Cardiac muscle cell (in vitro differentiated cells and primary cell): ENCODE measurements at regions not wholly inside any gene's neighbourhood (a gene's known extent, or its start where the extent isn't known, plus 50 kb on each side); places are given as distances from the start of the nearest gene placed in this dataset.

Experiments used
- DNase-seq, 2 donors: peaks; one replicate each; pipeline versions ENCODE4 v3.0.0 to v3.0.0-alpha.2; 2010 to 2017; ENCODE audit warnings: low read depth in 1 of 2, low spot score in 1 of 2
- H3K27ac ChIP-seq: fragments of 200-600 bp; sonication (generic); 2 replicates; pipeline ENCODE4 v1.5.1; 2016
- H3K27me3 ChIP-seq: fragments of 200-600 bp; sonication (generic); 2 replicates; pipeline ENCODE4 v1.6.0; 2016; ENCODE audit warnings: control low read depth
- H3K36me3 ChIP-seq: fragments of 200-600 bp; sonication (generic); 2 replicates; pipeline ENCODE4 v1.5.1; 2016; ENCODE audit warnings: control low read depth
- H3K4me1 ChIP-seq: fragments of 200-600 bp; sonication (generic); 2 replicates; pipeline ENCODE4 v1.8.1; 2017; ENCODE audit warnings: low read depth, mild to moderate bottlenecking, mixed run types
- H3K4me3 ChIP-seq: fragments of 200-600 bp; sonication (generic); 2 replicates; pipeline ENCODE4 v1.5.1; 2016; ENCODE audit warnings: mild to moderate bottlenecking
- H3K9me3 ChIP-seq: fragments of 200-600 bp; sonication (generic); 2 replicates; pipeline ENCODE4 v1.5.1; 2017; ENCODE audit warnings: low read depth, mild to moderate bottlenecking, control low read depth
- TF ChIP-seq, protein P1 (sequence below): IDR thresholded peaks from 2 replicates; pipeline ENCODE4 v1.5.1; 2012; ENCODE audit warnings: low read depth, mild to moderate bottlenecking, low read length

DNA sequence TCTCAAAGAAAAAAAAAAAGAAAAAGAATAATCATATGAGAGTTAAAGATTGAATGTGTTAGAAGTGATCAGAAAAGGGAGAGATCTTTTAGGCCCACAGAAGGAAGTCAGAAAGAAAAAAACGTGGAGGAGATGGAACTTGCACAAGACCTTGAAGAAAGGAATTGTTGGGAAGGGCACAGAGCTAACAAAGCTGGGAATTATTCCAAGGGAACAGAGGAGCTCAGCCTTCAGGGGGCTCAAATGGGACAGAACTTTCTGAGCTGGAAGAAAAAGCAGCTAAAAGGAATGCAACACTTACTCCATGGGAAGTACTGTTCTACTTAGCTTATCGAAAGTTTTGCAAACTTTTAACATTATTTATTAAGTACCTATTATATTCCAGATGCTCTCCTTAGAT is 153.4 kb upstream of the ADRA1B start:
- DNase-seq = peak in 1 of 2 donors; percentile 64
- Histone ChIP-seq H3K27ac (no peak overlapping the region), H3K36me3 (no peaks in the 10 kb centered on the region), H3K27me3 (no peaks in the 10 kb centered on the region), H3K9me3 (no peaks in the 10 kb centered on the region), H3K4me1 (no peaks in the 10 kb centered on the region), H3K4me3 (no peak overlapping the region)
- TF ChIP-seq, protein P1, sequence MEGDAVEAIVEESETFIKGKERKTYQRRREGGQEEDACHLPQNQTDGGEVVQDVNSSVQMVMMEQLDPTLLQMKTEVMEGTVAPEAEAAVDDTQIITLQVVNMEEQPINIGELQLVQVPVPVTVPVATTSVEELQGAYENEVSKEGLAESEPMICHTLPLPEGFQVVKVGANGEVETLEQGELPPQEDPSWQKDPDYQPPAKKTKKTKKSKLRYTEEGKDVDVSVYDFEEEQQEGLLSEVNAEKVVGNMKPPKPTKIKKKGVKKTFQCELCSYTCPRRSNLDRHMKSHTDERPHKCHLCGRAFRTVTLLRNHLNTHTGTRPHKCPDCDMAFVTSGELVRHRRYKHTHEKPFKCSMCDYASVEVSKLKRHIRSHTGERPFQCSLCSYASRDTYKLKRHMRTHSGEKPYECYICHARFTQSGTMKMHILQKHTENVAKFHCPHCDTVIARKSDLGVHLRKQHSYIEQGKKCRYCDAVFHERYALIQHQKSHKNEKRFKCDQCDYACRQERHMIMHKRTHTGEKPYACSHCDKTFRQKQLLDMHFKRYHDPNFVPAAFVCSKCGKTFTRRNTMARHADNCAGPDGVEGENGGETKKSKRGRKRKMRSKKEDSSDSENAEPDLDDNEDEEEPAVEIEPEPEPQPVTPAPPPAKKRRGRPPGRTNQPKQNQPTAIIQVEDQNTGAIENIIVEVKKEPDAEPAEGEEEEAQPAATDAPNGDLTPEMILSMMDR = no peak

DNA sequence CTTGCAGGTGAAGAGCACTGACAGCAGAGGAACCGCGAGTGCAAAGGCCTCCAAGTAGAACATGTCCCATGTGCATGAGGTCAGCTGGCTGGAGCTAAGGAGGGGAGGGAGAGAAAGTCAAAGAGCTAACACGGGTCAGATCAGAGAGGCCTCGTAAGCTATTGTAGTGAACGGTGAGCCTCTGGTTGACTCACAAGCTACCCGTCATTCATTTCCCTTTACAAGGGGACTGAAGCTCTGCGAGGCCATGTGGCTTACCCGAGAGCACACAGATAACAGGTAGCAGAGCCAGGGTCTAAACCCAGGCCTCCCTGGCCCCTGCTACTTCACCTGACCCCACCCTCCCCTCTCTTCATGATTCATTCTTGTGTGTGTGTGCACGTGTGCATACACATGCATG is 152.7 kb upstream of the ADRA1B start:
- H3K27ac ChIP-seq = no peak overlapping the region
- no peaks in the 10 kb centered on the region for H3K9me3 ChIP-seq
- TF ChIP-seq, protein P1 = no peak
- H3K36me3 ChIP-seq = no peaks in the 10 kb centered on the region
- H3K4me3 ChIP-seq = no peak overlapping the region
- H3K27me3 ChIP-seq = no peaks in the 10 kb centered on the region
- peak in 1 of 2 donors; percentile 26 for DNase-seq
- no peaks in the 10 kb centered on the region for H3K4me1 ChIP-seq

DNA sequence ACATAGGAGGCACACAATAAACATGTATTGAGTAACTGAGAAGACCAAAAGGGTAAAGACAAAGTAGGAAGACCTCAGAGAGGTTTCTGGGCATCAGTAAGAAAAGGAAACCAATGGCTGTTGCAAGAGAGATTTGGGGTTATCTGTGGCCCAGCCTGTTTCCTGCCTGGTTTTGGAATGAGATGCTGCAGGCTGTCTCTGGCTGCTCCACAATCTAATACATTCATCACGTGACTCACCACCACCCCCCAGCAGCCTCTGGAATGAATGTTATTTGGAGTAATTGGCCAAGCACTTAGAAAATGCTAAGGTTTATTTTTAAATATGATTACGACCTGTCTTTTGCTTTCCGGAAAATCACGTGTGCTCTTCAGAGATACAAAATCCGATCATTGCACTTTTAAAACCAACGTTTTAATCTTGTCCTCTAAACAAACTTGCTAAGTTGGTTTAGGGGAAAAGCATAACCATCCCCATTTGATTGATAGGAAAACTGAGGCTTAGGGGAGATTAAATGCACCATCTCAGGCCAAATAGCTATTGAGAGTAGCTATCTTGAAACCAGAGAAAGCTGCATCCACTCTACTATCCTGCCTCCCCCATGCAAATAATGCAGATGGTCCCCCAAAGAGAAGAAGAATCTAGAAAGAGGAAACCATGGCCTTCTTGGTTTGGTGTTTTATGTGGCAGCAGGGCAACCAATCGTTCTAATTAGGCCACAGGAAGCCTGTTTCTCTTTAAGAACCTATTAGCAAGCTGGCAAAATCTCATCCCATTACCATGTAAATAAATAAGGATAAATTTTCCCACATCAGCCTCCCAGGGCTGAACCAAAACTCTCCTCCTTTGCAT is 151.8 kb upstream of the ADRA1B start:
- TF ChIP-seq, protein P1 = no peak
- no peaks in the 10 kb centered on the region for H3K4me1 ChIP-seq
- no peak overlapping the region for H3K27ac ChIP-seq
- no peaks in the 10 kb centered on the region for H3K9me3 ChIP-seq
- H3K36me3 ChIP-seq = no peaks in the 10 kb centered on the region
- no peak overlapping the region for H3K4me3 ChIP-seq
- no peaks in the 10 kb centered on the region for H3K27me3 ChIP-seq
- DNase-seq = peak in 1 of 2 donors; percentile 97

DNA sequence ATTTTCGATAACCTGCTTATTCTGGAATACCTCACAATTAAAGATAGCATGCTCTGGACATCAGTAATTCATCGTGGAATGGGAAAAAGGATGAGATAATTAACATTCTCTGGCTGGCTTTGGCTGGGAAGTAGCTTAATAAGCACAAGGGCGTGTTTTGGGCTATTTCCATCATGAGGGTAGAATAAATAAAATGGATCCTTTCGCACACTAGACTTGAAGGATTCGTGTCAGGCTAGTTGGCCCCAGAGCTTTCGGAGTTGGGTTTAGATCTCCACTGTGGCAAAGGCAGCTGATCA is 151.2 kb upstream of the ADRA1B start:
- H3K9me3 ChIP-seq = no peaks in the 10 kb centered on the region
- no peaks in the 10 kb centered on the region for H3K27me3 ChIP-seq
- DNase-seq = peak in 1 of 2 donors; percentile 29
- no peak overlapping the region for H3K4me3 ChIP-seq
- no peaks in the 10 kb centered on the region for H3K4me1 ChIP-seq
- H3K27ac ChIP-seq = no peak overlapping the region
- H3K36me3 ChIP-seq = no peaks in the 10 kb centered on the region
- TF ChIP-seq, protein P1 = no peak

DNA sequence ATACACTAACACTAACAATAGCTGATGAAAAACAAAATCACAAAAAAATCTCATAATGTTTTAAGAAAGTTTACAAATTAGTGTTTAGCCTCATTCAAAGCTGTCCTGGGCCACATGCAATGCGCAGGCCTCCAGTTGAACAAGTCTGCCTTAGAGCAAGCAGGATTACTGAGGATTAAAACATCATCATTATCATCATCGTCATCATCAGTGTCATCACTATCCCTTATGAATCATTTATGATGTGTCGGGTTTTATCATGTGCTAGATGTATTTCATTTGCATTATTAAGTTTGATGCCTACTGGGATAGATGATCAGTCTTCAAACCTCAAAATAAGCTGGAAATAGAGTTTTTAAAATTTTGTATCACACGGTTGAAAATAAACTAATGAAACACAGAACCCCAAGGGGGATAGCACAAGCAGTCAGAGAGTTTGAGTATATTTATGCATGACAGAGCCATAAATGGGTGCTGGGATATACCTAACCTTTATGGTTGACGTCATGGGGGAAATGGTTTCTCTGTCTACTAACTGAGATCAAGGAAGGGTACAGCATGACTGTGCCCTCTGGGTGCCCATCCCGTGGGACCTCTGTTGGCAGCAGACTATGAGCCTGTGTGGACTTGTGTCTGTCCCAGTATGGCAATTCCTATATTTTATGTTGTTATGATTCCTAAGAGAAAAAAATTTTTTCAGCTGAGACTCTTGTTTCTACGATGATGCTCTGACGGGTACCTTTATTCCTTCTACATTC is 150.3 kb upstream of the ADRA1B start:
- TF ChIP-seq, protein P1 = no peak
- DNase-seq = peak in 1 of 2 donors; percentile 10
- Histone ChIP-seq H3K27me3 (no peaks in the 10 kb centered on the region), H3K9me3 (no peaks in the 10 kb centered on the region), H3K4me3 (no peak overlapping the region), H3K36me3 (no peaks in the 10 kb centered on the region), H3K27ac (no peak overlapping the region), H3K4me1 (no peaks in the 10 kb centered on the region)
